ENCODE measurements at regions not wholly inside any gene's neighbourhood (a gene's known extent, or its start where the extent isn't known, plus 50 kb on each side); places are given as distances from the start of the nearest gene placed in this dataset.
"Not testable (repeated sequence)": the region's sequence is repeated elsewhere in the genome, so short reads cannot be mapped to it uniquely, and the experiment has no call there.

- DNase-seq (ENCODE audit: low spot score): no peak
Measured at GRCh38 chr18:38497266-38497665, 931.7 kb upstream of the CELF4 start.

GRCh38 chr18:38496222-38496793 lies 930.7 kb upstream of the CELF4 start:
- no peak for DNase-seq (ENCODE audit: low spot score)

GRCh38 chr18:38494065-38494464 lies 928.5 kb upstream of the CELF4 start:
- no peak for DNase-seq (ENCODE audit: low spot score)

- DNase-seq (ENCODE audit: low spot score): no peak
Measured at GRCh38 chr18:38491195-38491594, 925.6 kb upstream of the CELF4 start.

GRCh38 chr18:38489721-38490120 lies 924.1 kb upstream of the CELF4 start:
- DNase-seq (ENCODE audit: low spot score): not testable (repeated sequence)

GRCh38 chr18:38487521-38487920 lies 921.9 kb upstream of the CELF4 start:
- no peak for DNase-seq (ENCODE audit: low spot score)

- no peak for DNase-seq (ENCODE audit: low spot score)
Measured at GRCh38 chr18:38483326-38483725, 917.7 kb upstream of the CELF4 start.

- DNase-seq (ENCODE audit: low spot score): no peak
Measured at GRCh38 chr18:38481576-38481975, 916.0 kb upstream of the CELF4 start.

GRCh38 chr18:38475686-38476085 lies 910.1 kb upstream of the CELF4 start:
- no peak for DNase-seq (ENCODE audit: low spot score)

- DNase-seq (ENCODE audit: low spot score): no peak
Measured at GRCh38 chr18:38473535-38473934, 907.9 kb upstream of the CELF4 start.

GRCh38 chr18:38470421-38470820 lies 904.8 kb upstream of the CELF4 start:
- no peak for DNase-seq (ENCODE audit: low spot score)

- DNase-seq (ENCODE audit: low spot score): no peak
Measured at GRCh38 chr18:38466426-38466825, 900.8 kb upstream of the CELF4 start.

- DNase-seq (ENCODE audit: low spot score): no peak
Measured at GRCh38 chr18:38464024-38464423, 898.4 kb upstream of the CELF4 start.

- no peak for DNase-seq (ENCODE audit: low spot score)
Measured at GRCh38 chr18:38460657-38461056, 895.1 kb upstream of the CELF4 start.

- DNase-seq (ENCODE audit: low spot score): no peak
Measured at GRCh38 chr18:38459131-38459994, 893.8 kb upstream of the CELF4 start.

GRCh38 chr18:38458698-38459097 lies 893.1 kb upstream of the CELF4 start:
- no peak for DNase-seq (ENCODE audit: low spot score)

GRCh38 chr18:38456253-38456652 lies 890.7 kb upstream of the CELF4 start:
- DNase-seq (ENCODE audit: low spot score): no peak

- DNase-seq (ENCODE audit: low spot score): no peak
Measured at GRCh38 chr18:38454764-38455469, 889.3 kb upstream of the CELF4 start.

GRCh38 chr18:38453880-38454279 lies 888.3 kb upstream of the CELF4 start:
- no peak for DNase-seq (ENCODE audit: low spot score)

GRCh38 chr18:38450876-38451275 lies 885.3 kb upstream of the CELF4 start:
- no peak for DNase-seq (ENCODE audit: low spot score)

- DNase-seq (ENCODE audit: low spot score): no peak
Measured at GRCh38 chr18:38445804-38446145, 880.2 kb upstream of the CELF4 start.

GRCh38 chr18:38444971-38445803 lies 879.6 kb upstream of the CELF4 start:
- DNase-seq (ENCODE audit: low spot score): no peak

Data from ureter (tissue), 1 donor.